ENCODE measurements at regions not wholly inside any gene's neighbourhood (a gene's known extent, or its start where the extent isn't known, plus 50 kb on each side); places are given as distances from the start of the nearest gene placed in this dataset.
"Not testable (repeated sequence)": the region's sequence is repeated elsewhere in the genome, so short reads cannot be mapped to it uniquely, and the experiment has no call there.

GRCh38 chr6:168369786-168370185 is 50.2 kb upstream of the DACT2 start:
- no peak for DNase-seq (ENCODE audit: low spot score)

- DNase-seq (ENCODE audit: low spot score), result peak; percentile 97
These were observed 50.9 kb upstream of the DACT2 start for GRCh38 chr6:168370310-168370991.

GRCh38 chr6:168371185-168371584 is 51.6 kb upstream of the DACT2 start:
- no peak for DNase-seq (ENCODE audit: low spot score)

GRCh38 chr6:168371618-168371980 is 52.0 kb upstream of the DACT2 start:
- DNase-seq (ENCODE audit: low spot score), result no peak

- DNase-seq (ENCODE audit: low spot score), result no peak
These were observed 52.6 kb upstream of the DACT2 start for GRCh38 chr6:168371981-168372711.

GRCh38 chr6:168372889-168373288 is 53.3 kb upstream of the DACT2 start:
- DNase-seq (ENCODE audit: low spot score), result no peak

- no peak for DNase-seq (ENCODE audit: low spot score)
These were observed 53.8 kb upstream of the DACT2 start for GRCh38 chr6:168373389-168373788.

- DNase-seq (ENCODE audit: low spot score), result no peak
These were observed 54.5 kb upstream of the DACT2 start for GRCh38 chr6:168374051-168374502.

GRCh38 chr6:168374541-168375071 is 55.0 kb upstream of the DACT2 start:
- DNase-seq (ENCODE audit: low spot score), result no peak

- no peak for DNase-seq (ENCODE audit: low spot score)
These were observed 56.5 kb upstream of the DACT2 start for GRCh38 chr6:168376120-168376519.

- DNase-seq (ENCODE audit: low spot score), result no peak
These were observed 57.4 kb upstream of the DACT2 start for GRCh38 chr6:168376811-168377483.

- DNase-seq (ENCODE audit: low spot score), result no peak
These were observed 57.9 kb upstream of the DACT2 start for GRCh38 chr6:168377484-168377855.

GRCh38 chr6:168377856-168378832 is 58.6 kb upstream of the DACT2 start:
- DNase-seq (ENCODE audit: low spot score), result no peak

- DNase-seq (ENCODE audit: low spot score), result not testable (repeated sequence)
These were observed 60.0 kb upstream of the DACT2 start for GRCh38 chr6:168379579-168379978.

- DNase-seq (ENCODE audit: low spot score), result not testable (repeated sequence)
These were observed 60.6 kb upstream of the SMOC2 start for GRCh38 chr6:168380166-168380955.

- no peak for DNase-seq (ENCODE audit: low spot score)
These were observed 59.9 kb upstream of the SMOC2 start for GRCh38 chr6:168380956-168381605.

GRCh38 chr6:168381726-168382458 is 59.1 kb upstream of the SMOC2 start:
- DNase-seq (ENCODE audit: low spot score), result no peak

GRCh38 chr6:168383062-168383854 is 57.7 kb upstream of the SMOC2 start:
- no peak for DNase-seq (ENCODE audit: low spot score)

Data from HuH-7 (cell line).